ENCODE measurements at regions not wholly inside any gene's neighbourhood (a gene's known extent, or its start where the extent isn't known, plus 50 kb on each side); places are given as distances from the start of the nearest gene placed in this dataset.

DNA sequence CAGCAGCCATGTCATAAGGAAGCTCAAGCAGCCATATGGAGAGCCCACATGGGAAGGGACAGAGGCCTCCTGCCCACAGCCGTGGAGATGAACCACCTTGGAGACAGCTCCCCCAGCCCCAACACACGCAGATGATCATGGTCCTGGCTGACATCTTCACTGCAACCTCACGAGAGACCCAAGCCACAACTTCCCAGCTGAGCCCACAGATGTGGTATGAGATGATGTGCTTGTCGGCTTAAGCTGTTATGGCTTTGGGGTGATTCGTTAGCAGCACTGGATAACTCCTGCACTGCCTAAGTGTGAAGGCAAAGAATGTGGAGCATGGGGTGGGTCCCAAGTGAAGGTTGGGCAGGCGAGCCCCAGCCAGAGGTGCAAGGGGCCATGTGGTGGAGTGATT lies 163.4 kb downstream of the ERCC6L2 start:
- TF ChIP-seq CTCF (IDR thresholded peaks at IDR 0.05) (no peak), POLR2AphosphoS5 (IDR thresholded peaks at IDR 0.05) (no peak), POLR2A (IDR thresholded peaks at IDR 0.05) (no peak), EP300 (IDR thresholded peaks at IDR 0.05) (no peak)
